ENCODE measurements at regions not wholly inside any gene's neighbourhood (a gene's known extent, or its start where the extent isn't known, plus 50 kb on each side); places are given as distances from the start of the nearest gene placed in this dataset.

DNA sequence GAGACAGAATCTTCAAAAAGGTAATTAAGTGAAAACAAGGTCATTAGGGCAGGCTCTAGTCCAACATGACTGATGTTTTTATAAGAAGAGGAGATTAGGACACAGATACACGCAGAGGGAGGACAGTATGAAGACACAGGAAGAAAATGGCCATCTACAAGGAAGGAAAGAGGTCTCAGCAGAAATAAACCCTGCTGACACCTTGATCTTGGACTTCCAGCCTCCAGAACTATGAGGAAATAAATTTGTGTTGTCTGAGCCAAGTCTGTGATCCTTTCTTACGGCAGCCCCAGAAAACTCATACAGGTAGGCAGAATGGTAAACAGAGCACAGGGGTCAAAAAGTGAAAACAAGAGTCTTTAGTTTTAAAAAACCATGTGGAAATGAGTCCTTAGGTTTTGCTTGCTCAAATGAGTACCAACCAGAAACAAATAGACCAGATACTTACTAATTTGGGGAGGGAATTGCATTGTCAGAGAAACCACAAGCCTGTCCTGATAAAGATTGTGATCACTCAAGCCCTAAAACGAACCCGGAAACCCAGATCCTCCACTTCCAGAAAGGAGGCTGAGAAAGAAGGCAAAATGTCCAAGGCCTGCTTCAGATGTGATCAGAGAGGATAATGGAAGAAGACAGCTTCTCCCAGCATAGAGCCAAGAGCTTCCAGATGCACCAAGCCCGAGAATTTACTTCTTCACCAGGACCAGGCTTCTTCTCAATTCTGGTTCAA is 93.9 kb downstream of the DUSP6 start:
- 100% methylated on average over 2 of the region's 5 CpGs for WGBS (ENCODE audit: insufficient coverage)
- no peaks in the 10 kb centered on the region for H3K36me3 ChIP-seq (ENCODE audit: control insufficient read depth, insufficient read depth, low read length)

DNA sequence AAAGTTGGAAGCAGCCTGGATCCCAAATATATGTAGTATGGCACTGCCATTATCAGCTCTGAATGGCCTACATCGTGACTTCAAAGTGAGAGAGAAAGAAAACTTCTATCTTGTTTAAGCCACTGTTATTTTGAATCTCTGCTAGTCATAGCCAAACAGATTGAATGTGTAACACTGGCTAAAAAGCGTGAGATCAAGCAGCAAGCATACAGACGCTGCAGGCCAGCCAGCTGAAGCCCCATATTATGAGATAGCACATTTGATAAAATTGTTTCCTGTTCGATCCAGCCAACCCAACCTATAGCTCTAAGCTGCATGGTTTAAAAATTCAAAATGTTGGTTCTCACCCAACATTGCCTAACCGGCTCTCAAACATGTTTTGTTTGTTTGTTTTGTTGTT is 95.0 kb downstream of the DUSP6 start:
- no peaks in the 10 kb centered on the region for H3K27me3 ChIP-seq (ENCODE audit: control insufficient read depth, insufficient read depth, low read length)
- H3K4me3 ChIP-seq (ENCODE audit: low read depth, low read length): no peak overlapping the region
- H3K4me1 ChIP-seq (ENCODE audit: control insufficient read depth, insufficient read depth, low read length): no peaks in the 10 kb centered on the region
- H3K9me3 ChIP-seq (ENCODE audit: control insufficient read depth, insufficient read depth, low read length): no peaks in the 10 kb centered on the region
- no peaks in the 10 kb centered on the region for H3K36me3 ChIP-seq (ENCODE audit: control insufficient read depth, insufficient read depth, low read length)
- peak in 1 of 6 donors; percentile 16 for DNase-seq (ENCODE audit: low read depth in 4 of 6, low spot score in 6 of 6)
- 69% methylated on average over 2 of the region's 5 CpGs for whole genome bisulfite sequencing (ENCODE audit: insufficient coverage)
- H3K27ac ChIP-seq (ENCODE audit: low read depth, low read length): no peak overlapping the region

More for the DNA sequence above, 93.9 kb downstream of the DUSP6 start:
- H3K27me3 ChIP-seq (ENCODE audit: control insufficient read depth, insufficient read depth, low read length): no peaks in the 10 kb centered on the region
- DNase-seq (ENCODE audit: low read depth in 4 of 6, low spot score in 6 of 6): no peak
- no peaks in the 10 kb centered on the region for H3K4me1 ChIP-seq (ENCODE audit: control insufficient read depth, insufficient read depth, low read length)
- no peak overlapping the region for H3K27ac ChIP-seq (ENCODE audit: low read depth, low read length)
- H3K9me3 ChIP-seq (ENCODE audit: control insufficient read depth, insufficient read depth, low read length): no peaks in the 10 kb centered on the region
- H3K4me3 ChIP-seq (ENCODE audit: low read depth, low read length): no peak overlapping the region

DNA sequence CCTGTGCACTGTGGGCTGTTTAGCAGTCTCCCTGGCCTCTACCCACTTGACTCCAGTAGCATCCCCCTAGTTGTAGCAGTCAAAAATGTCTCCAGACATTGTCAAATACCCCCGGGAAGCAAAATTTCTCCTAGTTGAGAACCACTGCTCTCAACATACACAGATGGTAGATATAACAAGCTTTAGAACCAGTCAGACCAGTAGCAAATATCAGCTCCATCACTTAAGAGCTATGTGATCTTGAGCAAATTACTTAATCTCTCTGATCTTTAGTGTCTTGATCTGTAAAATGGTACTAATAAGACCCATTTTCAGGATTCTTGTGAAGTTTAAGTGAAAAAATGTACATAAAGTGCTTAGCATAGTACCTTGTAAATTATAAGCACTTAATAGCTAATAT is 96.2 kb downstream of the DUSP6 start:
- Histone ChIP-seq H3K4me1 (ENCODE audit: control insufficient read depth, insufficient read depth, low read length) (no peaks in the 10 kb centered on the region), H3K4me3 (ENCODE audit: low read depth, low read length) (no peak overlapping the region), H3K9me3 (ENCODE audit: control insufficient read depth, insufficient read depth, low read length) (no peaks in the 10 kb centered on the region), H3K27me3 (ENCODE audit: control insufficient read depth, insufficient read depth, low read length) (no peaks in the 10 kb centered on the region), H3K36me3 (ENCODE audit: control insufficient read depth, insufficient read depth, low read length) (no peaks in the 10 kb centered on the region), H3K27ac (ENCODE audit: low read depth, low read length) (no peak overlapping the region)
- no peak for DNase-seq (ENCODE audit: low read depth in 4 of 6, low spot score in 6 of 6)
- WGBS (ENCODE audit: insufficient coverage): 100% methylated on average over 1 of the region's 1 CpG

DNA sequence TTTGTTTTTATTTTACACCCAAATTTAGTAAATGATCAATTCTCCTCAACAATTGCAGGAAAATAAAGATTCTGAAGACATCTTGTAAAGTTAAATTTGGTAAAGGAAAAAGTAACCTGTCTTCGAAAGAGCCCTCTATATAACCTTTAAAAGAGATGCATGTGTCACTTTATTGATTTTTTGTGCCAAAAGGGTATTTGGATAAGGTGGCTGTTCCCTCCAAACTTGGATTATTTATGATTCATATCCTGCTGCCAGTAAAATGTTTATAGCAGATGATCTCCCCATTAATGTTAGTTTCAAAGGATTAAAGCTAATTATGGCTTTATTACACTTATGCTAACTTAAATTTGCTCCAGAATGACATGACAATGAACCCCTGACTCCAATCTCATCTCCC is 98.8 kb downstream of the DUSP6 start:
- Histone ChIP-seq H3K27me3 (ENCODE audit: control insufficient read depth, insufficient read depth, low read length) (no peaks in the 10 kb centered on the region), H3K27ac (ENCODE audit: low read depth, low read length) (no peak overlapping the region), H3K4me3 (ENCODE audit: low read depth, low read length) (no peak overlapping the region), H3K9me3 (ENCODE audit: control insufficient read depth, insufficient read depth, low read length) (no peaks in the 10 kb centered on the region), H3K4me1 (ENCODE audit: control insufficient read depth, insufficient read depth, low read length) (no peaks in the 10 kb centered on the region), H3K36me3 (ENCODE audit: control insufficient read depth, insufficient read depth, low read length) (no peaks in the 10 kb centered on the region)
- DNase-seq (ENCODE audit: low read depth in 4 of 6, low spot score in 6 of 6): no peak
- no CpG with 5 or more reads among the region's 1 CpG for WGBS (ENCODE audit: insufficient coverage)

DNA sequence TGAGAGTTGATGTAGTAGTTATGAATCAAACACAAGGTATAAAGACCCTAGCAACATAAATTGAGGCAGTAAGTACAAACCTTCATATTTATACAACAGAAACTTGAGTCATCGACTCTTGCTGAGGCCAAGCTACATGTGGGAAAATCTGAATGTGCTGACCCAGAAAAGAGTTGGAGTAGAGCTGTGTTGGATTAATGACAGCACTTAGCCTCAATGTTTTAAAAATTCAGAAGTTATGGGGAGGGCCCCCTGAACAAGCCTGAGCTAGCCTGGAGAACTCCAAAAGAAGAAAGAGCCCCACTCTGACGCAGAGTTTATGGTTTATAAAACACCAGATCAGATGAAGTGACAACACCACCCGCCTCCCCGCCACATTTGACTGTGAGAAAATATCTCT is 100.0 kb downstream of the DUSP6 start:
- Histone ChIP-seq H3K9me3 (ENCODE audit: control insufficient read depth, insufficient read depth, low read length) (no peaks in the 10 kb centered on the region), H3K36me3 (ENCODE audit: control insufficient read depth, insufficient read depth, low read length) (no peaks in the 10 kb centered on the region), H3K27me3 (ENCODE audit: control insufficient read depth, insufficient read depth, low read length) (no peaks in the 10 kb centered on the region), H3K27ac (ENCODE audit: low read depth, low read length) (no peak overlapping the region), H3K4me3 (ENCODE audit: low read depth, low read length) (no peak overlapping the region), H3K4me1 (ENCODE audit: control insufficient read depth, insufficient read depth, low read length) (no peaks in the 10 kb centered on the region)
- WGBS (ENCODE audit: insufficient coverage): no CpG with 5 or more reads among the region's 4 CpGs
- no peak for DNase-seq (ENCODE audit: low read depth in 4 of 6, low spot score in 6 of 6)

DNA sequence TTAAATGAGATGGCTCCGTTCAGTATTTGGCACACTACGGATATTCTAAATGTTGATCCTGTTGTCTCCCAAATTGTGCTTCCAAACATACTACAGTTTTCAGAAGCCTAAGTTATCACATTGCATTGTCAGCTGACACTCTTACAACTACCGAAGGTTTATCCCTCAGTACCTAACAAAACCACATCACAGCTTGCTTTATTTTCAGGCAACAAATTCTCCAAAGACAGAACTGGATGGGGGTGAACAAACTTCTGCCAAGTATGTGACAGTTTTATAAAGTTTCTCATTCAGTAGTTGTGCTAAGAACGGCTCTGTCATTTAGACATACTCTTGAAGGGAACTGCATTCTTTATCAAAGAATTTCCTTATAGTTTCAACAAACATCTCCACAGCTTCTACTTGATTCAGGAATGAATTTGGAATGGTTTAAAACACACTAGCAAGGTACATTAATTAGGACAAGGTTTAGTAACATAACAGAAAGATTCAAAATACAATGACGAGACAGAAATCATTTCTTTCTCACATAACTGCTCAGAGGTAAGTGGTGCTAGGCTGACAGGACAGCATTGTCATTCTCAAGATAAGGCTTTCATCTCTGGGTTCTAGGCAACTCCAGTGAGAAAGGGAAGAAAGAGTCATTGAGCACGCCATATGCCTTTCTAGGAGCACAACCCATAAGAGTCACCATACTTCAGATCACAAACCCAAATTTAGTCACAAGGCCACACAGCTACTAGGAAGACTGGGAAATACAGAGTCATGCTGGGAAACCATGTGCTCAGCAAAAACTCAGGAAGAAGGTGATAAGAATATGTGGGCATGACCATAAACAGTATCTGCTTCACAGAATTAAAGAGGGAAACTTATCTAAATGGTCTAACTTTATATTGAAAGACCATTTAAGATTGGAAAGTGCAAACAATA is 100.7 kb downstream of the DUSP6 start:
- no peaks in the 10 kb centered on the region for H3K27me3 ChIP-seq (ENCODE audit: control insufficient read depth, insufficient read depth, low read length)
- H3K9me3 ChIP-seq (ENCODE audit: control insufficient read depth, insufficient read depth, low read length): no peaks in the 10 kb centered on the region
- 20% methylated on average over 1 of the region's 6 CpGs for WGBS (ENCODE audit: insufficient coverage)
- DNase-seq (ENCODE audit: low read depth in 4 of 6, low spot score in 6 of 6): peak in 1 of 6 donors; percentile 47
- H3K36me3 ChIP-seq (ENCODE audit: control insufficient read depth, insufficient read depth, low read length): no peaks in the 10 kb centered on the region
- no peaks in the 10 kb centered on the region for H3K4me1 ChIP-seq (ENCODE audit: control insufficient read depth, insufficient read depth, low read length)
- no peak overlapping the region for H3K27ac ChIP-seq (ENCODE audit: low read depth, low read length)
- no peak overlapping the region for H3K4me3 ChIP-seq (ENCODE audit: low read depth, low read length)

DNA sequence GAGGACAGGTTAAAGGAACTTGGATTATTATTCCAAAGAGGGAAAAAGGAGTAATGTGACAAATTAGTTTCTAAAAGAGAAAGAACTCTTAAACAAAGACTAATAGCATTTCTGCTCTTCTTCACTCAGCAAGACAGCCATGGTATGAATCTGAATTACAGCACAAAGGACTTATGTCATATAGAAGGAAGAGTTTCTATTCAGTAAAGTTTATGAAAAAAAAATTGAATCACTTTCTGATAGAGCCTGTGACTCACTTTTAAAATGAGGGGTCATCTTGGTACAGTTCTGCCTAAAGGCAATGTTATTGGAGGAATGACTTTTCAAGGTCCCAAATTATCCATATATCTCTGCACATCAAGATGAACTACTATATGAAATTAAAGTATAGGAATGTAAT is 101.7 kb downstream of the DUSP6 start:
- no peak overlapping the region for H3K27ac ChIP-seq (ENCODE audit: low read depth, low read length)
- H3K4me3 ChIP-seq (ENCODE audit: low read depth, low read length): no peak overlapping the region
- H3K27me3 ChIP-seq (ENCODE audit: control insufficient read depth, insufficient read depth, low read length): no peaks in the 10 kb centered on the region
- no peak for DNase-seq (ENCODE audit: low read depth in 4 of 6, low spot score in 6 of 6)
- no peaks in the 10 kb centered on the region for H3K36me3 ChIP-seq (ENCODE audit: control insufficient read depth, insufficient read depth, low read length)
- H3K9me3 ChIP-seq (ENCODE audit: control insufficient read depth, insufficient read depth, low read length): no peaks in the 10 kb centered on the region
- no peaks in the 10 kb centered on the region for H3K4me1 ChIP-seq (ENCODE audit: control insufficient read depth, insufficient read depth, low read length)

DNA sequence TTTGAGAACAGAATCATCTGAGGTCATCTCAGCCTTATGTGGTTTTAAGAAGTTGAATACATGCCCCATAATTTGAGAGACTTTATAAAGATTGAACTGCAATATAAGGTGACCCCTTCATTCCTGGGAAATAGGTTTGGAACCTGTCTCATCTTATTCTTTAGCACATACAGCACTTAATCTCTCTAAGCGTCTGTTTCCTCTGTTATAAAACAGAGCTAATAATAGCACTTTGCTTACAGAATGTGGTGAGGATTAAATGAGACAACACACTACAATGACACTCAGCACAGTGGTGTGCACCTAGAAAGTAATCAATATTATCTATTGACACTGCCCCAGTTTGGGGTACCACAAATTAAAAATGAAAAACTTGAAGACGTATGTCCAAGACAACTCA is 102.1 kb downstream of the DUSP6 start:
- WGBS (ENCODE audit: insufficient coverage): no CpG with 5 or more reads among the region's 2 CpGs
- Histone ChIP-seq H3K9me3 (ENCODE audit: control insufficient read depth, insufficient read depth, low read length) (no peaks in the 10 kb centered on the region), H3K36me3 (ENCODE audit: control insufficient read depth, insufficient read depth, low read length) (no peaks in the 10 kb centered on the region), H3K4me3 (ENCODE audit: low read depth, low read length) (no peak overlapping the region), H3K4me1 (ENCODE audit: control insufficient read depth, insufficient read depth, low read length) (no peaks in the 10 kb centered on the region), H3K27ac (ENCODE audit: low read depth, low read length) (no peak overlapping the region), H3K27me3 (ENCODE audit: control insufficient read depth, insufficient read depth, low read length) (no peaks in the 10 kb centered on the region)
- DNase-seq (ENCODE audit: low read depth in 4 of 6, low spot score in 6 of 6): no peak

DNA sequence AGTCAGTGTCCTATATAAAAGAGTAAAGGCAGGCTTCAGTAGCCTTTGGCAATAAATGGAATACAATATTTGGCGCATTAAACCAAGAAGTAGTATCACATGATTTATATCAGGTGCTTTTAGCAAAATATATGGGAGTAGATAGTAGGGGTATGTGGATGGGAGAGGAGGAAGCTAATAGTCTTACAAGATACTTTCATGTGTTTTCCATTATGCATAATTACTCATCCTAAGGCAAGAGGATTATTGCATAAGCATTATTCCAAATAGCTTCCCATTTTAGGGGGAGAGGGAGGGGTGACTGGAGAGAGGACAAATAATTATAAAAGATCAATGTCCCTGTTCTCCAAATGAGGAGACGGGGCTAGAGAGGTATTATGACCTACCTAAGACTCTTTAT is 104.3 kb downstream of the DUSP6 start:
- H3K4me3 ChIP-seq (ENCODE audit: low read depth, low read length): no peak overlapping the region
- no peaks in the 10 kb centered on the region for H3K4me1 ChIP-seq (ENCODE audit: control insufficient read depth, insufficient read depth, low read length)
- no peak for DNase-seq (ENCODE audit: low read depth in 4 of 6, low spot score in 6 of 6)
- no peak overlapping the region for H3K27ac ChIP-seq (ENCODE audit: low read depth, low read length)
- H3K9me3 ChIP-seq (ENCODE audit: control insufficient read depth, insufficient read depth, low read length): no peaks in the 10 kb centered on the region
- no peaks in the 10 kb centered on the region for H3K27me3 ChIP-seq (ENCODE audit: control insufficient read depth, insufficient read depth, low read length)
- WGBS (ENCODE audit: insufficient coverage): no CpG with 5 or more reads among the region's 2 CpGs
- H3K36me3 ChIP-seq (ENCODE audit: control insufficient read depth, insufficient read depth, low read length): no peaks in the 10 kb centered on the region

DNA sequence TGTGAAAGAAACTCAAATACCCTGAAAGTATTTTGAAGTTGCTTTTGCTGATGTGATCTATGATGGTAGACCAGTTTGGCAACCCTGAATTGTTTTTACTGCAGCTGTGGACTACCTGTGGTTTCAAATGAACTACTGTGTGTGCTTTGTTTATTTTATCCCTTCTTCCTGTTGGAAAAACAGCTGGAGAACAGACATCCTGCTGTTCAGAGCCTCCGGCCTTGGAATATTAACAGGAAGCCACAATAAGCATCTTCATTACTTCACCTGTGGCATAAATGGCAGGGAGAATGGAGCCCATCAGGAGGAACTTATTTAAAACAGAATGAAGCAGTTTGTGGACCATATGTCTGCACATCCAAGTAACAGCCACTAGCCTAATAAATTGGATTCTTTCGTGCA is 104.8 kb downstream of the DUSP6 start:
- H3K4me3 ChIP-seq (ENCODE audit: low read depth, low read length): no peak overlapping the region
- DNase-seq (ENCODE audit: low read depth in 4 of 6, low spot score in 6 of 6): peak in 5 of 6 donors; percentile 3 to 86 (median 15)
- H3K36me3 ChIP-seq (ENCODE audit: control insufficient read depth, insufficient read depth, low read length): no peaks in the 10 kb centered on the region
- 40% methylated on average over 1 of the region's 2 CpGs for WGBS (ENCODE audit: insufficient coverage)
- H3K27ac ChIP-seq (ENCODE audit: low read depth, low read length): no peak overlapping the region
- H3K9me3 ChIP-seq (ENCODE audit: control insufficient read depth, insufficient read depth, low read length): no peaks in the 10 kb centered on the region
- no peaks in the 10 kb centered on the region for H3K4me1 ChIP-seq (ENCODE audit: control insufficient read depth, insufficient read depth, low read length)
- no peaks in the 10 kb centered on the region for H3K27me3 ChIP-seq (ENCODE audit: control insufficient read depth, insufficient read depth, low read length)
